ENCODE measurements at regions not wholly inside any gene's neighbourhood (a gene's known extent, or its start where the extent isn't known, plus 50 kb on each side); places are given as distances from the start of the nearest gene placed in this dataset.

- no peak for TF ChIP-seq EZH2 (IDR thresholded peaks at IDR 0.05; ENCODE audit: borderline replicate concordance)
- TF ChIP-seq EZH2phosphoT487 (IDR thresholded peaks at IDR 0.05; ENCODE audit: low read depth, severe bottlenecking, unreplicated experiment) = no peak
- TF ChIP-seq, protein P1, sequence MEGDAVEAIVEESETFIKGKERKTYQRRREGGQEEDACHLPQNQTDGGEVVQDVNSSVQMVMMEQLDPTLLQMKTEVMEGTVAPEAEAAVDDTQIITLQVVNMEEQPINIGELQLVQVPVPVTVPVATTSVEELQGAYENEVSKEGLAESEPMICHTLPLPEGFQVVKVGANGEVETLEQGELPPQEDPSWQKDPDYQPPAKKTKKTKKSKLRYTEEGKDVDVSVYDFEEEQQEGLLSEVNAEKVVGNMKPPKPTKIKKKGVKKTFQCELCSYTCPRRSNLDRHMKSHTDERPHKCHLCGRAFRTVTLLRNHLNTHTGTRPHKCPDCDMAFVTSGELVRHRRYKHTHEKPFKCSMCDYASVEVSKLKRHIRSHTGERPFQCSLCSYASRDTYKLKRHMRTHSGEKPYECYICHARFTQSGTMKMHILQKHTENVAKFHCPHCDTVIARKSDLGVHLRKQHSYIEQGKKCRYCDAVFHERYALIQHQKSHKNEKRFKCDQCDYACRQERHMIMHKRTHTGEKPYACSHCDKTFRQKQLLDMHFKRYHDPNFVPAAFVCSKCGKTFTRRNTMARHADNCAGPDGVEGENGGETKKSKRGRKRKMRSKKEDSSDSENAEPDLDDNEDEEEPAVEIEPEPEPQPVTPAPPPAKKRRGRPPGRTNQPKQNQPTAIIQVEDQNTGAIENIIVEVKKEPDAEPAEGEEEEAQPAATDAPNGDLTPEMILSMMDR (IDR thresholded peaks at IDR 0.05; ENCODE audit: poor library complexity) = no peak
These were observed 116.6 kb upstream of the IVNS1ABP start for GRCh38 chr1:185433667-185434066.

All from hepatocyte (in vitro differentiated cells).